SK-N-SH (cell line): ENCODE measurements at regions not wholly inside any gene's neighbourhood (a gene's known extent, or its start where the extent isn't known, plus 50 kb on each side); places are given as distances from the start of the nearest gene placed in this dataset.

ENCODE experiments used
- CTCF ChIA-PET: fragments of 300-600, 350-600 bp; formaldehyde crosslinking; extraction: SDS; loops from one replicate; lab custom pipeline; 2021; lab: Yijun Ruan, JAX
- POLR2A ChIA-PET: fragments of 350-600 bp; sonication (Branson Sonifier 250); formaldehyde crosslinking; extraction: SDS; loops from one replicate; lab custom pipeline; 2020; ENCODE audit warnings: antibody characterized with exemption, inconsistent platforms; lab: Yijun Ruan, JAX
- DNase-seq: peaks from one replicate; pipeline ENCODE4 v3.0.0; 2012
- H2AFZ ChIP-seq: fragments of 200-600 bp; sonication (generic); 2 replicates; pipeline ENCODE4 v1.8.1; 2016; ENCODE audit warnings: antibody characterized with exemption, mild to moderate bottlenecking, low read depth
- H3F3A ChIP-seq: fragments of 200-600 bp; sonication (generic); replicated peaks from 2 replicates; pipeline ENCODE3; 2016; ENCODE audit warnings: antibody characterized with exemption, mild to moderate bottlenecking; ENCODE audit not compliant: insufficient read depth
- H3K27ac ChIP-seq, 2 experiments: fragments of 200-500 bp in 1 of 2; fragments of 200-600 bp in 1 of 2; sonication (Bioruptor generic) in 1 of 2; sonication (generic), shearing (Covaris generic) in 1 of 2; 2 replicates each; pipeline versions ENCODE4 v1.5.1 to v1.6.1; 2014 to 2016; ENCODE audit warnings: low read depth in 2 of 2, inconsistent platforms in 1 of 2, low read length in 1 of 2, mild to moderate bottlenecking in 1 of 2, mixed read lengths in 1 of 2
- H3K27me3 ChIP-seq: fragments of 200-600 bp; sonication (generic), shearing (Covaris generic); 2 replicates; pipeline ENCODE4 v1.6.1; 2016; ENCODE audit warnings: mixed run types; ENCODE audit not compliant: insufficient read depth
- H3K36me3 ChIP-seq, 2 experiments: fragments of 200-500 bp in 1 of 2; fragments of 200-600 bp in 1 of 2; sonication (Bioruptor generic) in 1 of 2; sonication (generic) in 1 of 2; replicated peaks in 1 of 2; 2 replicates each; pipeline versions ENCODE3 to v1.5.1; 2014 to 2016; ENCODE audit warnings: low read length in 1 of 2, mild to moderate bottlenecking in 1 of 2; ENCODE audit not compliant: insufficient read depth in 2 of 2, control insufficient read depth in 1 of 2
- H3K4me1 ChIP-seq, 2 experiments: fragments of 200-500 bp in 1 of 2; fragments of 200-600 bp in 1 of 2; sonication (Bioruptor generic) in 1 of 2; sonication (generic), shearing (Covaris generic) in 1 of 2; 2 replicates each; pipeline versions ENCODE4 v1.5.1 to v1.6.1; 2014 to 2016; ENCODE audit warnings: low read depth in 1 of 2, low read length in 1 of 2, mixed run types in 1 of 2; ENCODE audit not compliant: insufficient read depth in 2 of 2, control insufficient read depth in 1 of 2
- H3K4me2 ChIP-seq: fragments of 200-600 bp; sonication (generic), shearing (Covaris generic); 2 replicates; pipeline ENCODE4 v1.6.1; 2017; ENCODE audit warnings: mixed run types
- H3K4me3 ChIP-seq, 2 experiments: fragments of 200-500 bp in 1 of 2; fragments of 200-600 bp in 1 of 2; sonication (Bioruptor generic) in 1 of 2; sonication (generic), shearing (Covaris generic) in 1 of 2; 2 replicates each; pipeline versions ENCODE4 v1.5.1 to v1.8.1; 2014 to 2016; ENCODE audit warnings: low read depth in 2 of 2, inconsistent platforms in 1 of 2, low read length in 1 of 2, mild to moderate bottlenecking in 1 of 2, mixed read lengths in 1 of 2, moderate library complexity in 1 of 2
- H3K79me2 ChIP-seq: fragments of 200-600 bp; sonication (generic); 2 replicates; pipeline ENCODE4 v1.8.1; 2017; ENCODE audit warnings: mild to moderate bottlenecking; ENCODE audit not compliant: insufficient read depth
- H3K9ac ChIP-seq: fragments of 200-600 bp; sonication (generic); 2 replicates; pipeline ENCODE4 v1.6.1; 2017; ENCODE audit warnings: mixed run types
- H3K9me2 ChIP-seq: fragments of 200-600 bp; sonication (generic); 2 replicates; pipeline ENCODE4 v1.6.1; 2017; ENCODE audit warnings: mixed run types
- H3K9me3 ChIP-seq: fragments of 200-600 bp; sonication (generic); 2 replicates; pipeline ENCODE4 v1.6.1; 2017; ENCODE audit warnings: mixed run types, mild to moderate bottlenecking, moderate library complexity
- H4K20me1 ChIP-seq: fragments of 200-600 bp; sonication (generic); 2 replicates; pipeline ENCODE4 v1.6.1; 2017; ENCODE audit warnings: mild to moderate bottlenecking, mixed run types; ENCODE audit not compliant: insufficient read depth
- CTCF ChIP-seq: fragments of 200-600 bp; sonication (generic); IDR thresholded peaks from 2 replicates; pipeline ENCODE4 v1.6.1; 2017; ENCODE audit warnings: antibody characterized with exemption, mild to moderate bottlenecking, moderate library complexity
- ELF1 ChIP-seq: IDR thresholded peaks from 2 replicates; pipeline ENCODE4 v1.4.0; 2012
- FOSL2 ChIP-seq: IDR thresholded peaks from 2 replicates; pipeline ENCODE4 v1.4.0; 2012; ENCODE audit warnings: low read depth, mild to moderate bottlenecking, moderate library complexity, borderline replicate concordance
- GATA2 ChIP-seq: sonication (generic); formaldehyde crosslinking; IDR thresholded peaks from 2 replicates; pipeline ENCODE4 v1.5.0; 2020; ENCODE audit warnings: mild to moderate bottlenecking, missing genetic modification reagents
- MAX ChIP-seq: IDR thresholded peaks from 2 replicates; pipeline ENCODE4 v1.4.0; 2012; ENCODE audit warnings: low read depth
- MXI1 ChIP-seq: IDR thresholded peaks from 2 replicates; pipeline ENCODE4 v1.6.1; 2012; ENCODE audit warnings: mild to moderate bottlenecking, low read depth, low read length, improper control_type of control experiment
- NFIC ChIP-seq: IDR thresholded peaks from 2 replicates; pipeline ENCODE4 v1.4.0; 2012; ENCODE audit warnings: borderline replicate concordance
- POLR2AphosphoS5 ChIP-seq: IDR thresholded peaks from 2 replicates; pipeline ENCODE4 v1.6.1; 2012; ENCODE audit warnings: low read depth, low read length
- REST ChIP-seq: IDR thresholded peaks from 2 replicates; pipeline ENCODE4 v1.6.1; 2012; ENCODE audit warnings: mild to moderate bottlenecking, low read depth, low read length, moderate library complexity
- SIN3A ChIP-seq: IDR thresholded peaks from 2 replicates; pipeline ENCODE4 v1.6.1; 2012; ENCODE audit warnings: low read depth, mild to moderate bottlenecking, low read length, moderate library complexity, borderline replicate concordance
- TAF1 ChIP-seq: IDR thresholded peaks from 2 replicates; pipeline ENCODE4 v1.6.1; 2012; ENCODE audit warnings: low read depth, mild to moderate bottlenecking, low read length, moderate library complexity, borderline replicate concordance
- WGBS: methylation state at CpG from one replicate; pipeline ENCODE4 v1.1.6; 2017; ENCODE audit warnings: low lambda C conversion rate; 5-methylcytosine and 5-hydroxymethylcytosine counted together
- TF ChIP-seq, protein P1 (sequence below): IDR thresholded peaks from 2 replicates; pipeline ENCODE4 v1.4.0; 2012; ENCODE audit warnings: low read depth, borderline replicate concordance
- TF ChIP-seq, protein P2 (sequence below): IDR thresholded peaks from 2 replicates; pipeline ENCODE4; 2012
- TF ChIP-seq, protein P3 (sequence below): IDR thresholded peaks from 2 replicates; pipeline ENCODE4 v1.4.0; 2012; ENCODE audit warnings: low read depth, borderline replicate concordance

GRCh38 chr5:6252581-6252980 lies 125.8 kb downstream of the MED10 start:
- Histone ChIP-seq H3K27me3 (no peaks in the 10 kb centered on the region), H3K4me2 (no peak overlapping the region), H4K20me1 (no peaks in the 10 kb centered on the region), H3K4me3 (no peak overlapping the region), H3K9ac (no peak overlapping the region), H3K79me2 (no peaks in the 10 kb centered on the region), H3K9me3 (no peaks in the 10 kb centered on the region), H3K36me3 (no peaks in the 10 kb centered on the region), H2AFZ (no peak overlapping the region), H3K27ac (no peak overlapping the region), H3K9me2 (no peaks in the 10 kb centered on the region), H3F3A (no peaks in the 10 kb centered on the region), H3K4me1 (peaks cover 0 to 4% of the 10 kb centered on the region in 2 experiments; a peak in 1 of 4 replicates)
- DNase-seq, result no peak
- TF ChIP-seq, protein P1, sequence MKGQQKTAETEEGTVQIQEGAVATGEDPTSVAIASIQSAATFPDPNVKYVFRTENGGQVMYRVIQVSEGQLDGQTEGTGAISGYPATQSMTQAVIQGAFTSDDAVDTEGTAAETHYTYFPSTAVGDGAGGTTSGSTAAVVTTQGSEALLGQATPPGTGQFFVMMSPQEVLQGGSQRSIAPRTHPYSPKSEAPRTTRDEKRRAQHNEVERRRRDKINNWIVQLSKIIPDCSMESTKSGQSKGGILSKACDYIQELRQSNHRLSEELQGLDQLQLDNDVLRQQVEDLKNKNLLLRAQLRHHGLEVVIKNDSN, result no peak
- TF ChIP-seq ELF1, result no peak
- no peak for TF ChIP-seq POLR2AphosphoS5
- no peak for TF ChIP-seq REST
- no peak for TF ChIP-seq FOSL2
- TF ChIP-seq CTCF, result no peak
- TF ChIP-seq, protein P2, sequence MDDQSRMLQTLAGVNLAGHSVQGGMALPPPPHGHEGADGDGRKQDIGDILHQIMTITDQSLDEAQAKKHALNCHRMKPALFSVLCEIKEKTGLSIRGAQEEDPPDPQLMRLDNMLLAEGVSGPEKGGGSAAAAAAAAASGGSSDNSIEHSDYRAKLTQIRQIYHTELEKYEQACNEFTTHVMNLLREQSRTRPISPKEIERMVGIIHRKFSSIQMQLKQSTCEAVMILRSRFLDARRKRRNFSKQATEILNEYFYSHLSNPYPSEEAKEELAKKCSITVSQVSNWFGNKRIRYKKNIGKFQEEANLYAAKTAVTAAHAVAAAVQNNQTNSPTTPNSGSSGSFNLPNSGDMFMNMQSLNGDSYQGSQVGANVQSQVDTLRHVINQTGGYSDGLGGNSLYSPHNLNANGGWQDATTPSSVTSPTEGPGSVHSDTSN, result no peak
- TF ChIP-seq MAX, result no peak
- no peak for TF ChIP-seq MXI1
- no peak for TF ChIP-seq SIN3A
- no peak for TF ChIP-seq NFIC
- TF ChIP-seq GATA2, result no peak
- TF ChIP-seq, protein P3, sequence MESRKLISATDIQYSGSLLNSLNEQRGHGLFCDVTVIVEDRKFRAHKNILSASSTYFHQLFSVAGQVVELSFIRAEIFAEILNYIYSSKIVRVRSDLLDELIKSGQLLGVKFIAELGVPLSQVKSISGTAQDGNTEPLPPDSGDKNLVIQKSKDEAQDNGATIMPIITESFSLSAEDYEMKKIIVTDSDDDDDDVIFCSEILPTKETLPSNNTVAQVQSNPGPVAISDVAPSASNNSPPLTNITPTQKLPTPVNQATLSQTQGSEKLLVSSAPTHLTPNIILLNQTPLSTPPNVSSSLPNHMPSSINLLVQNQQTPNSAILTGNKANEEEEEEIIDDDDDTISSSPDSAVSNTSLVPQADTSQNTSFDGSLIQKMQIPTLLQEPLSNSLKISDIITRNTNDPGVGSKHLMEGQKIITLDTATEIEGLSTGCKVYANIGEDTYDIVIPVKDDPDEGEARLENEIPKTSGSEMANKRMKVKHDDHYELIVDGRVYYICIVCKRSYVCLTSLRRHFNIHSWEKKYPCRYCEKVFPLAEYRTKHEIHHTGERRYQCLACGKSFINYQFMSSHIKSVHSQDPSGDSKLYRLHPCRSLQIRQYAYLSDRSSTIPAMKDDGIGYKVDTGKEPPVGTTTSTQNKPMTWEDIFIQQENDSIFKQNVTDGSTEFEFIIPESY, result no peak
- TF ChIP-seq TAF1, result no peak
- CTCF ChIA-PET, result interaction anchor here (0.8 kb wide), 1 partner anchor 207 kb away, joined by 4 read pairs; no protein-coding TSS in a partner anchor
- 16% methylated on average over 6 of the region's 6 CpGs for WGBS
- POLR2A ChIA-PET, result no interaction called here
